CD4-positive, alpha-beta T cell (primary cell): ENCODE measurements at regions not wholly inside any gene's neighbourhood (a gene's known extent, or its start where the extent isn't known, plus 50 kb on each side); places are given as distances from the start of the nearest gene placed in this dataset.

Source experiments
- ATAC-seq: fragments of 200-7000 bp; cut with Tn5 transposase; one replicate; pipeline ENCODE4 v1.10.0; 2022; ENCODE audit warnings: mild to moderate bottlenecking; ENCODE audit not compliant: poor library complexity
- CTCF ChIA-PET: fragments of 350-600 bp; sonication (Branson Sonifier 250); formaldehyde crosslinking; loops from one replicate; lab custom pipeline; 2021; ENCODE audit warnings: antibody characterized with exemption, inconsistent platforms; lab: Charles Lee
- POLR2A ChIA-PET: fragments of 350-600 bp; sonication (Branson Sonifier 250); formaldehyde crosslinking; loops from one replicate; lab custom pipeline; 2021; ENCODE audit warnings: antibody characterized with exemption, inconsistent platforms; lab: Charles Lee
- DNase-seq, 14 experiments: peaks; one replicate each; pipeline ENCODE4 v3.0.0-alpha.2; 2013 to 2020; ENCODE audit warnings: mixed read lengths in 2 of 14
- H3K27ac ChIP-seq, 2 donors: one replicate each; pipeline versions ENCODE4 v1.5.1 to v1.7.0; 2013; ENCODE audit warnings: low read length in 2 of 2, low read depth in 1 of 2, mild to moderate bottlenecking in 1 of 2
- H3K27me3 ChIP-seq, 2 experiments: 1 replicate in 1 of 2; 2 replicates in 1 of 2; pipeline versions ENCODE4 v1.6.1 to v1.7.0; 2013; ENCODE audit warnings: low read length in 2 of 2, control low read depth in 1 of 2, mild to moderate bottlenecking in 1 of 2, moderate library complexity in 1 of 2; ENCODE audit not compliant: insufficient read depth in 2 of 2, control insufficient read depth in 1 of 2
- H3K36me3 ChIP-seq: one replicate; pipeline ENCODE4 v1.6.1; 2013; ENCODE audit warnings: low read length, control low read depth; ENCODE audit not compliant: insufficient read depth
- H3K4me1 ChIP-seq: one replicate; pipeline ENCODE4 v1.6.1; 2013; ENCODE audit warnings: low read length, control low read depth; ENCODE audit not compliant: insufficient read depth
- H3K4me3 ChIP-seq: one replicate; pipeline ENCODE4 v1.5.1; 2013; ENCODE audit warnings: mild to moderate bottlenecking, low read length, moderate library complexity
- H3K9me3 ChIP-seq, 2 experiments: 1 replicate in 1 of 2; 2 replicates in 1 of 2; pipeline versions ENCODE4 v1.6.1 to v1.7.0; 2013; ENCODE audit warnings: low read length in 2 of 2, mild to moderate bottlenecking in 2 of 2, control low read depth in 1 of 2, moderate library complexity in 1 of 2; ENCODE audit not compliant: control insufficient read depth in 1 of 2, insufficient read depth in 1 of 2
- H3K27ac Mint-ChIP-seq: one replicate; pipeline ENCODE4 v1.8.0; 2020; ENCODE audit warnings: mixed read lengths
- H3K27me3 Mint-ChIP-seq: one replicate; pipeline ENCODE4 v1.8.0; 2021; ENCODE audit warnings: mixed read lengths
- H3K36me3 Mint-ChIP-seq: one replicate; pipeline ENCODE4 v1.8.0; 2021; ENCODE audit warnings: low read depth, mixed read lengths
- H3K4me1 Mint-ChIP-seq: one replicate; pipeline ENCODE4 v1.8.0; 2021; ENCODE audit warnings: low read depth, mixed read lengths
- H3K4me3 Mint-ChIP-seq: one replicate; pipeline ENCODE4 v1.8.0; 2020; ENCODE audit warnings: mild to moderate bottlenecking, mixed read lengths
- H3K9me3 Mint-ChIP-seq: one replicate; pipeline ENCODE4 v1.8.0; 2020; ENCODE audit warnings: mixed read lengths
- CTCF ChIP-seq: fragments of 200-600 bp; IDR thresholded peaks from one replicate; pipeline ENCODE4 v1.8.0; 2022; ENCODE audit warnings: antibody characterized with exemption, mild to moderate bottlenecking
- intact Hi-C, 2 experiments: fragments of 100-400 bp; cut with DNase I in 1 of 2; cut with micrococcal nuclease in 1 of 2; formaldehyde crosslinking; loops; one replicate each; pipeline versions ENCODE4 v1.15.1 to v1.9.0; 2023 to 2025; cut with DNase I, micrococcal nuclease

- Histone ChIP-seq H3K9me3 (no peaks in the 10 kb centered on the region), H3K4me3 (no peak overlapping the region), H3K27ac (no peak overlapping the region), H3K36me3 (no peaks in the 10 kb centered on the region), H3K27me3 (no peaks in the 10 kb centered on the region), H3K4me1 (no peaks in the 10 kb centered on the region)
- Mint-ChIP-seq H3K36me3 (no peaks in the 10 kb centered on the region), H3K4me3 (no peak overlapping the region), H3K27ac (no peak overlapping the region), H3K9me3 (peaks cover 2% of the 10 kb centered on the region), H3K27me3 (no peaks in the 10 kb centered on the region), H3K4me1 (no peaks in the 10 kb centered on the region)
- no peak for DNase-seq
- ChIA-PET CTCF (no interaction called here), POLR2A (no interaction called here)
- no peak for ATAC-seq
- intact Hi-C loops: no loop called here
- no peak for TF ChIP-seq CTCF
Observed at GRCh38 chr6:9901376-9901775, 513.5 kb downstream of the TFAP2A start.

- Mint-ChIP-seq H3K4me3 (no peak overlapping the region), H3K27ac (no peak overlapping the region), H3K27me3 (no peaks in the 10 kb centered on the region), H3K9me3 (peaks cover 2% of the 10 kb centered on the region), H3K36me3 (no peaks in the 10 kb centered on the region), H3K4me1 (no peaks in the 10 kb centered on the region)
- ATAC-seq (no peak), DNase-seq (no peak)
- CTCF ChIA-PET: no interaction called here
- intact Hi-C loops: no loop called here
- TF ChIP-seq CTCF: no peak
- no peaks in the 10 kb centered on the region for H3K9me3 ChIP-seq
- no peak overlapping the region for H3K27ac ChIP-seq
- H3K36me3 ChIP-seq: no peaks in the 10 kb centered on the region
- POLR2A ChIA-PET: no interaction called here
- no peaks in the 10 kb centered on the region for H3K4me1 ChIP-seq
- H3K4me3 ChIP-seq: no peak overlapping the region
- no peaks in the 10 kb centered on the region for H3K27me3 ChIP-seq
Observed at GRCh38 chr6:9896806-9897205, 518.1 kb downstream of the TFAP2A start.

GRCh38 chr6:9890893-9891292 lies 524.0 kb downstream of the TFAP2A start:
- no peaks in the 10 kb centered on the region for H3K4me1 Mint-ChIP-seq
- ChIA-PET CTCF (no interaction called here), POLR2A (no interaction called here)
- H3K9me3 Mint-ChIP-seq: peaks cover 10% of the 10 kb centered on the region
- H3K4me3 ChIP-seq: no peak overlapping the region
- TF ChIP-seq CTCF: no peak
- H3K4me1 ChIP-seq: no peaks in the 10 kb centered on the region
- no peak for DNase-seq
- H3K27me3 ChIP-seq: no peaks in the 10 kb centered on the region
- no peaks in the 10 kb centered on the region for H3K36me3 Mint-ChIP-seq
- no peaks in the 10 kb centered on the region for H3K27me3 Mint-ChIP-seq
- no peaks in the 10 kb centered on the region for H3K36me3 ChIP-seq
- no peak overlapping the region for H3K27ac Mint-ChIP-seq
- H3K9me3 ChIP-seq: no peaks in the 10 kb centered on the region
- no peak overlapping the region for H3K4me3 Mint-ChIP-seq
- ATAC-seq: no peak
- intact Hi-C loops: no loop called here
- no peak overlapping the region for H3K27ac ChIP-seq
